Endodermal cell (in vitro differentiated cells): ENCODE measurements at regions not wholly inside any gene's neighbourhood (a gene's known extent, or its start where the extent isn't known, plus 50 kb on each side); places are given as distances from the start of the nearest gene placed in this dataset.

Experiments
- DNase-seq: peaks from one replicate; pipeline ENCODE4 v3.0.0-alpha.2; 2017
- H3K27ac ChIP-seq: 2 replicates; pipeline ENCODE4 v1.5.1; 2013; ENCODE audit warnings: mild to moderate bottlenecking, low read depth, low read length, moderate library complexity
- H3K27me3 ChIP-seq: 2 replicates; pipeline ENCODE4 v1.6.1; 2013; ENCODE audit warnings: mild to moderate bottlenecking, low read length, moderate library complexity; ENCODE audit not compliant: insufficient read depth, control insufficient read depth, poor library complexity, severe bottlenecking
- H3K36me3 ChIP-seq: 2 replicates; pipeline ENCODE4 v1.7.0; 2013; ENCODE audit warnings: mild to moderate bottlenecking, low read length, moderate library complexity; ENCODE audit not compliant: control insufficient read depth, insufficient read depth
- H3K4me1 ChIP-seq: one replicate; pipeline ENCODE4 v1.7.0; 2013; ENCODE audit warnings: low read length; ENCODE audit not compliant: control insufficient read depth, insufficient read depth
- H3K4me3 ChIP-seq: 2 replicates; pipeline ENCODE4 v1.5.1; 2013; ENCODE audit warnings: mild to moderate bottlenecking, low read length, moderate library complexity
- H3K9ac ChIP-seq: 2 replicates; pipeline ENCODE4 v1.6.1; 2013; ENCODE audit warnings: mild to moderate bottlenecking, low read length, moderate library complexity; ENCODE audit not compliant: poor library complexity, severe bottlenecking; ENCODE audit errors: extremely low read depth
- H3K9me3 ChIP-seq: 2 replicates; pipeline ENCODE4 v1.6.1; 2013; ENCODE audit warnings: mild to moderate bottlenecking, low read length, moderate library complexity; ENCODE audit not compliant: control insufficient read depth
- H3K27ac Mint-ChIP-seq: 2 replicates; pipeline ENCODE4 v1.8.0; 2020; ENCODE audit warnings: mixed read lengths
- H3K27me3 Mint-ChIP-seq: 2 replicates; pipeline ENCODE4 v1.8.0; 2021; ENCODE audit warnings: mild to moderate bottlenecking, mixed read lengths; ENCODE audit not compliant: insufficient read depth
- H3K36me3 Mint-ChIP-seq: 2 replicates; pipeline ENCODE4 v1.8.0; 2020; ENCODE audit warnings: low read depth, mixed read lengths
- H3K4me1 Mint-ChIP-seq: 2 replicates; pipeline ENCODE4 v1.8.0; 2020; ENCODE audit warnings: mixed read lengths
- H3K4me3 Mint-ChIP-seq: 2 replicates; pipeline ENCODE4 v1.8.0; 2020; ENCODE audit warnings: mild to moderate bottlenecking, moderate library complexity, mixed read lengths
- H3K9me3 Mint-ChIP-seq: 2 replicates; pipeline ENCODE4 v1.8.0; 2020; ENCODE audit warnings: mild to moderate bottlenecking, mixed read lengths
- CTCF ChIP-seq: fragments of 200-600 bp; sonication (generic); conservative IDR thresholded peaks from 2 replicates; pipeline ENCODE4 v1.5.0; 2021; ENCODE audit warnings: antibody characterized with exemption, mild to moderate bottlenecking
- WGBS, 2 experiments: methylation state at CpG; one replicate each; pipeline versions ENCODE4 v1.1.5 to v1.1.7; 2013; ENCODE audit warnings: missing lambda C conversion rate in 2 of 2, mixed read lengths in 1 of 2; ENCODE audit not compliant: insufficient coverage in 1 of 2, insufficient read length in 1 of 2; 5-methylcytosine and 5-hydroxymethylcytosine counted together

GRCh38 chr13:63291701-63292100, 1876.1 kb upstream of the PCDH20 start:
- Mint-ChIP-seq H3K36me3 (no peaks in the 10 kb centered on the region), H3K4me1 (no peaks in the 10 kb centered on the region), H3K4me3 (no peak overlapping the region), H3K27me3 (no peaks in the 10 kb centered on the region), H3K27ac (no peak overlapping the region), H3K9me3 (no peaks in the 10 kb centered on the region)
- Histone ChIP-seq H3K9ac (no peak overlapping the region), H3K4me1 (no peaks in the 10 kb centered on the region), H3K36me3 (no peaks in the 10 kb centered on the region), H3K4me3 (no peak overlapping the region), H3K27me3 (no peaks in the 10 kb centered on the region), H3K9me3 (no peaks in the 10 kb centered on the region), H3K27ac (no peak overlapping the region)
- 89 to 93% methylated on average over 4 to 5 of the region's 5 CpGs for WGBS, 2 experiments
- no peak for DNase-seq
- TF ChIP-seq CTCF = no peak

GRCh38 chr13:63288576-63288975, 1872.9 kb upstream of the PCDH20 start:
- H3K27me3 ChIP-seq = no peaks in the 10 kb centered on the region
- no peak overlapping the region for H3K4me3 ChIP-seq
- H3K4me3 Mint-ChIP-seq = no peak overlapping the region
- no peak overlapping the region for H3K27ac Mint-ChIP-seq
- H3K9me3 Mint-ChIP-seq = peaks cover 20% of the 10 kb centered on the region
- H3K36me3 ChIP-seq = no peaks in the 10 kb centered on the region
- H3K36me3 Mint-ChIP-seq = no peaks in the 10 kb centered on the region
- H3K27me3 Mint-ChIP-seq = no peaks in the 10 kb centered on the region
- H3K9ac ChIP-seq = no peak overlapping the region
- H3K4me1 ChIP-seq = no peaks in the 10 kb centered on the region
- no peak for TF ChIP-seq CTCF
- 83 to 87% methylated on average over 1 to 2 of the region's 2 CpGs for WGBS, 2 experiments
- DNase-seq = no peak
- no peak overlapping the region for H3K27ac ChIP-seq
- H3K9me3 ChIP-seq = peaks cover 17% of the 10 kb centered on the region
- no peaks in the 10 kb centered on the region for H3K4me1 Mint-ChIP-seq

- Histone ChIP-seq H3K27me3 (no peaks in the 10 kb centered on the region), H3K4me1 (no peaks in the 10 kb centered on the region), H3K27ac (no peak overlapping the region), H3K4me3 (no peak overlapping the region), H3K9me3 (peaks cover 17% of the 10 kb centered on the region), H3K9ac (no peak overlapping the region), H3K36me3 (no peaks in the 10 kb centered on the region)
- Mint-ChIP-seq H3K4me1 (no peaks in the 10 kb centered on the region), H3K9me3 (peaks cover 23% of the 10 kb centered on the region), H3K36me3 (no peaks in the 10 kb centered on the region), H3K27ac (no peak overlapping the region), H3K27me3 (no peaks in the 10 kb centered on the region), H3K4me3 (no peak overlapping the region)
- 94 to 100% methylated on average over 1 of the region's 1 CpG for WGBS, 2 experiments
- no peak for DNase-seq
- no peak for TF ChIP-seq CTCF
Measured at GRCh38 chr13:63287926-63288325, 1872.3 kb upstream of the PCDH20 start.
